Activated CD4-positive, alpha-beta T cell treated with anti-CD3 and anti-CD28 coated beads, Interleukin-2, amount 50 U/mL, for 4 hours (primary cell): ENCODE measurements at regions not wholly inside any gene's neighbourhood (a gene's known extent, or its start where the extent isn't known, plus 50 kb on each side); places are given as distances from the start of the nearest gene placed in this dataset.
"Not testable (repeated sequence)": the region's sequence is repeated elsewhere in the genome, so short reads cannot be mapped to it uniquely, and the experiment has no call there.

ENCODE experiments used
- DNase-seq, 2 experiments: peaks; one replicate each; pipeline ENCODE4 v3.0.0-alpha.2; 2020

- no peak for DNase-seq
Measured at GRCh38 chr18:25544546-25545287, 192.8 kb upstream of the ZNF521 start.

GRCh38 chr18:25538175-25538922 lies 186.4 kb upstream of the ZNF521 start:
- DNase-seq, result no peak

GRCh38 chr18:25535495-25535894 lies 183.5 kb upstream of the ZNF521 start:
- no peak for DNase-seq

- DNase-seq, result no peak
Measured at GRCh38 chr18:25534401-25534800, 182.4 kb upstream of the ZNF521 start.

- DNase-seq, result no peak
Measured at GRCh38 chr18:25533218-25533617, 181.3 kb upstream of the ZNF521 start.

- DNase-seq, result no peak
Measured at GRCh38 chr18:25531207-25531606, 179.2 kb upstream of the ZNF521 start.

DNA sequence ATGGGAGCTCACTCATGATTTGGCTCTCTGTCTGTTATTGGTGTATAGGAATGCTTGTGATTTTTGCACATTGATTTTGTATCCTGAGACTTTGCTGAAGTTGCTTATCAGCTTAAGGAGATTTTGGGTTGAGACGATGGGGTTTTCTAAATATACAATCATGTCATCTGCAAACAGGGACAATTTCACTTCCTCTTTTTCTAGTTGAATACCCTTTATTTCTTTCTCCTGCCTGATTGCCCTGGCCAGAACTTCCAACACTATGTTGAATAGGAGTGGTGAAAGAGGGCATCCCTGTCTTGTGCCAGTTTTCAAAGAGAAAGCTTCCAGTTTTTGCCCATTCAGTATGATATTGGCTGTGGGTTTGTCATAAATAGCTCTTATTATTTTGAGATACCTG lies 173.8 kb upstream of the ZNF521 start:
- DNase-seq, result not testable (repeated sequence)

DNA sequence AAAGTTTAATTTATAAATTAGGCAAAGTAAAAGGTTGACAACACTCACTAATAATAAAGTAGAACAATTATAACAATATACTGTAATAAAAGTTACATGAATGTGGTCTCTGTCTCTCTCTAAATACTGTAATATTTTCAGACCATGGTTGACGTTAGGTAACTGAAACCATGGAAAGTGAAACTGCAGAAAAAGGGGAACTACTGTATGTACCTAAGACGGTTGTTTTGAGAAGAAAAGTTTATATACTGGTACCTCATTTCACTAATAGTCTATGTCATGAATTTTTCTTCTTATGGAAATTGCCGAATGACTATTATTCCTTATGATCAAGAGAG lies 166.7 kb upstream of the ZNF521 start:
- DNase-seq, result no peak

DNA sequence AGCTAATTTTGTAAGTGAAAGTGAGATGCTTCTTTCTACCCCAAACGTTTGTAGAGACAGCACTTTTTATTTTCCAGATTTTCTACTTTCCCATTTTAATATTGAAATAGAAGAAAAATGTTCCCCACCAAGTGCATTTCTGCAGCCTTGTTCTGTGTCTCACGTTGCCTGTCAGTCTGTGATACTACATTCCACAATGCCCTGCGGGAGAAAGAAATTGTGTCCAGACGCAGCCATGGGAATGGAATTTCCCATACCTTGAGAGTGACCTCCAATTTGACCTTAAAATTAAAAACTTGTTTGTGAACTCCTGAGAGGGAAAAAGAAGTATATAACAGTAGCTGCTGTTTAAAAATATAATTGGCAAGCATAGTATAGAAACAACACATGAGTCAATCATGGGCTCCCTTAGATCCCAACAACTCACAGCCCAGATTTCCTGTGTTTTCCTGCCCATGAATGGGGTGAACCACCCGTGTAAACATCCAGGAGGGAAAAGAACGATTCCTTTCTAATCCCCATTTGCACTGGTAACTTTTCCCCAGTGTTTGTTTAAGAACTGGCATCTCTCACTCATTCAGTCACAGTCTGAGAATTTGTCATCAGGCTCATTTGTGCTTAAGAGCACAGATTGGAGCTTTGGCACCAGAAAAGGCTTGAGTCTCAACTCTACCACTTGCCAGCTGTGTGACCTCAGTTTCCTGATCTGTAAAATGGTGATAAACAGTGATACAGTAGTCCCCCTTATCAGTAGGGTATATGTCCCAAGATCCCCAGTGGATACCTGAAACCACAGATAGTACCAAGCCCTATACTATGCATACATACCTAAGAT lies 166.1 kb upstream of the ZNF521 start:
- DNase-seq, result no peak

- no peak for DNase-seq
Measured at GRCh38 chr18:25516747-25517498, 165.0 kb upstream of the ZNF521 start.

- no peak for DNase-seq
Measured at GRCh38 chr18:25516121-25516520, 164.2 kb upstream of the ZNF521 start.

- no peak for DNase-seq
Measured at GRCh38 chr18:25510096-25510495, 158.1 kb upstream of the ZNF521 start.

- DNase-seq, result no peak
Measured at GRCh38 chr18:25503567-25504081, 151.7 kb upstream of the ZNF521 start.

DNA sequence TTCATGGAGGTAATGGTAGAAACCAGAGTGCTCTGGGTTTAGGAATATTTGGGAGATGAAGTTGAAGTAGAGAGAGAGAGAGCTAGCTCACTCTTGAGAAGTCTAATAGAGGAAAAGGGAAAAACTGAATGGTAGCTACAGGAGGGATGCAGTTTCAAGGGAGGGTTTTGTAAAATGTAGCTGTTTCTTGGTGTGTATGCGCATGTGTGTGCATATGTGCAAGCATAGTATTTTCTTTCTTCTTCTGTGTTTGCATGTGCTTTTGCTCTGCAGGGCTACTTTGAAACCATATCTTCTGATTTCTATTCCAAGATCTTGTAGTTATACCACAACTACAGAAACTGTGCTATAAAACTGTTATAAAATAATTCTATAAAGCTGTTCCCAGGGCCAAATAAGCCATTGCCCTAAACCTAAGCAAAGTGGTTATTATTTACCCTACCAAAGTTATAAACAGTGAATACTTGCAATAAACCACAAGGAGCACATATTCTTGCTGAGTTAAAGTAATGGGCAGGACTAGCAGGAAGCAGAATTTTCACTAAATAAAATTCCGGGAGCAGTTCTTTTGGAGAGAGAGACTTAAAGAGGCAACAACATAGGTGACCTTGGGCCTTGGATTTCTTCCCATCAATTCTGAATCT lies 145.3 kb upstream of the ZNF521 start:
- no peak for DNase-seq

- DNase-seq, result no peak
Measured at GRCh38 chr18:25496544-25496943, 144.6 kb upstream of the ZNF521 start.

DNA sequence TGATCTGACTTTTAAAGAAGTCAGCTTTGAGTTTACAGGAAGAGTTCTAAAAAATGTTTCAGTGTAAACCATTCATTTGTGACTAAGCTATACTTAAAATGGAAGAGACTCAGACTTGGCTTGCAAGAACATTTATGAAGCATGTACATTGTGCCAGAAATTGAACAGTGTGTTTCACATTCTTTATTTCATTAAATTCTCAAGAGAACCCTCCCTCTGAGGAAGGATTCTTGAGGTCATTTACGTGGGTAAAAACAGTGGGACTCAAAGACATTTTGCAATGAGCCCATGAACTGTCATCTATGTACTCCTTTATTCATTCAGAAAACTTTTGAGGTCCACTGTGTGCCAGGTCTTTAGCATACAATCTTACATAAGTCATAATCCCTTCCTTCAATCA lies 143.6 kb upstream of the ZNF521 start:
- DNase-seq, result no peak

DNA sequence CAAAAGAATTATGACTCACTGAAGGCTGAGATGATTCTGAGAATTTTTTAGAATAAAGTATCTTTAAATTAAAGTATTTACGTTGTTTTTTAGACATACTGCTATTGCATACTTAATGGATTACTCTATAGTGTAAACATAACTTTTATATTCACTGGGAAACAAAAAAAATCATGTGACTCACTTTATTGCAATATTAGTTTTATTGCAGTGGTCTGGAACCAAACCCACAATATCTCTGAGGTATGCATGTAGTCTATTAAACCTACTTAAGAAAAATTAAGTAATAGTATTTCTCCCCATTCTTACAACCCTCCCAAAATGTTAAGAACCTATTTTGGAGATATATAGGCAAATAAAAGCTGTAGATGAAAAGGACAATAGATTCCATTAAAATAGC lies 142.9 kb upstream of the ZNF521 start:
- no peak for DNase-seq

GRCh38 chr18:25493401-25493800 lies 141.4 kb upstream of the ZNF521 start:
- DNase-seq, result no peak

DNA sequence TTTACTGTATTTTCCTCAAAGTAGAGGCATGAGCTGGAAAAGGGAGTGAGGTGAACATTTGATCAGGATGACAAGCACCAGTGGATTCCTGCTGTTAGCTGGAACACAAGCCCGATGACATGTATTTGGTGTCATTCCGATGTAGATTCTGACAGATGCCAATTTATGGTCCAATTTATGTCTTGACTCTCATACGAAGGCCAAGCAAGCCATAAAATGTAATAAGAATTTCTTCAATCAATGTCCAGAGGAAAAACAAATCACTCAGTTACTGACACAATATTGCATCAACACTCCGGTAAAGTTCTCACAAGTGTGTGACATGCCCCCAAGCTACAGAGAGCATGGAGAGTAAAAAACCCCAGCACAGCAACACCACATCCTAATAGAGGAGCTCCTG lies 138.3 kb upstream of the ZNF521 start:
- DNase-seq, result no peak

DNA sequence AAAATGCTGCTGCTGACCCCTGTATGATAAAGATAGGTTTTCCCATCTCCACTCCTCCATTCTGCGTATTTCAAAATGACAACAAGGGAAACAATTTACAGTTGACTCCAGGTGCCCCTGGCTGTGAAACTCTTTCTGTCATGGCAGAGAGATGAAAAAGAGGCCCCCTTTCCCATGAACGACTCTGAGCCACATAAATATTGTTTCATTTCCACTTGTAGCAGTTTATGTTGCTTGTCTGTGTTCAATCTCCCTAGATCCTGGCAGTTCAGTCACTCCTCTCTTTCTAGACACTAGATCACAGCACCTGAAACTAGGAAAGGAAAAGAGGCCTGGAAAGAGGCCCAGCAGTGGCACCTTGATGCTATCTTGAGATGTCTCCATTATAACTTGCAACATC lies 121.0 kb upstream of the ZNF521 start:
- no peak for DNase-seq

GRCh38 chr18:25470756-25471524 lies 119.0 kb upstream of the ZNF521 start:
- DNase-seq, result not testable (repeated sequence)
